ENCODE measurements at regions not wholly inside any gene's neighbourhood (a gene's known extent, or its start where the extent isn't known, plus 50 kb on each side); places are given as distances from the start of the nearest gene placed in this dataset.

GRCh38 chr6:106035655-106036054 lies 50.5 kb upstream of the PRDM1 start:
- no peak for DNase-seq

GRCh38 chr6:106033806-106034205 lies 52.3 kb upstream of the PRDM1 start:
- DNase-seq: no peak
- intact Hi-C loops (cut with DNase I): no loop called here

More at GRCh38 chr6:106035655-106036054, 50.5 kb upstream of the PRDM1 start:
- intact Hi-C loops (cut with DNase I): no loop called here

- no peak for DNase-seq
- intact Hi-C loops (cut with DNase I): no loop called here
These were observed 58.4 kb upstream of the PRDM1 start for GRCh38 chr6:106027758-106028157.

GRCh38 chr6:106026748-106027715 lies 59.1 kb upstream of the PRDM1 start:
- intact Hi-C loops (cut with DNase I): no loop called here
- DNase-seq: no peak

GRCh38 chr6:106025655-106026054 lies 60.5 kb upstream of the PRDM1 start:
- intact Hi-C loops (cut with DNase I): no loop called here
- DNase-seq: no peak

- intact Hi-C loops (cut with DNase I): no loop called here
- no peak for DNase-seq
These were observed 63.3 kb upstream of the PRDM1 start for GRCh38 chr6:106022801-106023200.

GRCh38 chr6:106017454-106017853 lies 68.7 kb upstream of the PRDM1 start:
- no peak for DNase-seq
- intact Hi-C loops (cut with DNase I): no loop called here

GRCh38 chr6:106014955-106015354 lies 71.2 kb upstream of the PRDM1 start:
- DNase-seq: no peak
- intact Hi-C loops (cut with DNase I): no loop called here

- no peak for DNase-seq
- intact Hi-C loops (cut with DNase I): no loop called here
These were observed 74.7 kb upstream of the PRDM1 start for GRCh38 chr6:106011476-106011875.

GRCh38 chr6:106005954-106006353 lies 80.2 kb upstream of the PRDM1 start:
- intact Hi-C loops (cut with DNase I): no loop called here

GRCh38 chr6:106005013-106005412 lies 81.1 kb upstream of the PRDM1 start:
- DNase-seq: no peak
- intact Hi-C loops (cut with DNase I): no loop called here

More at GRCh38 chr6:106005954-106006353, 80.2 kb upstream of the PRDM1 start:
- no peak for DNase-seq

GRCh38 chr6:106003268-106003987 lies 82.7 kb upstream of the PRDM1 start:
- DNase-seq: no peak
- intact Hi-C loops (cut with DNase I): no loop called here

GRCh38 chr6:106002005-106002404 lies 84.1 kb upstream of the PRDM1 start:
- intact Hi-C loops (cut with DNase I): no loop called here
- no peak for DNase-seq

GRCh38 chr6:106000935-106001334 lies 85.2 kb upstream of the PRDM1 start:
- intact Hi-C loops (cut with DNase I): no loop called here
- no peak for DNase-seq

GRCh38 chr6:105997482-105997881 lies 88.7 kb upstream of the PRDM1 start:
- intact Hi-C loops (cut with DNase I): no loop called here
- DNase-seq: no peak

- intact Hi-C loops (cut with DNase I): no loop called here
- no peak for DNase-seq
These were observed 90.7 kb upstream of the PRDM1 start for GRCh38 chr6:105995391-105995865.

- peak in 5 of 10 donors; percentile 12 to 86 (median 71) for DNase-seq
- intact Hi-C loops (cut with DNase I): loop anchor here (5.0 kb wide), 1 partner anchor 93 kb away; the partner anchor contains the start of gene PRDM1
These were observed 91.3 kb upstream of the PRDM1 start for GRCh38 chr6:105994591-105995390.

- intact Hi-C loops (cut with DNase I): loop anchor here (5.0 kb wide), 1 partner anchor 93 kb away; the partner anchor contains the start of gene PRDM1
- DNase-seq: peak in 2 of 10 donors; percentile 64 to 68
These were observed 92.0 kb upstream of the PRDM1 start for GRCh38 chr6:105994118-105994590.

GRCh38 chr6:105993341-105994117 lies 92.6 kb upstream of the PRDM1 start:
- intact Hi-C loops (cut with DNase I): loop anchor here (5.0 kb wide), 1 partner anchor 94 kb away; the partner anchor contains the start of gene PRDM1
- no peak for DNase-seq
